ENCODE measurements at regions not wholly inside any gene's neighbourhood (a gene's known extent, or its start where the extent isn't known, plus 50 kb on each side); places are given as distances from the start of the nearest gene placed in this dataset.
"Not testable (repeated sequence)": the region's sequence is repeated elsewhere in the genome, so short reads cannot be mapped to it uniquely, and the experiment has no call there.

GRCh38 chr3:8313560-8314267 is 187.9 kb upstream of the LMCD1 start:
- H3K9ac ChIP-seq (ENCODE audit: insufficient read depth, low read length), result no peak overlapping the region
- H2AFZ ChIP-seq (ENCODE audit: low read length), result no peak overlapping the region
- no peaks in the 10 kb centered on the region for H3K36me3 ChIP-seq (ENCODE audit: control insufficient read depth, insufficient read depth, low read length)
- TF ChIP-seq EZH2 (IDR thresholded peaks at IDR 0.05; ENCODE audit: low read length, missing control alignments) (no peak), CTCF (conservative IDR thresholded peaks at IDR 0.05 in 1 of 2, IDR thresholded peaks at IDR 0.05 in 1 of 2; ENCODE audit: low read depth in 1 of 2, low read length in 2 of 2) (no peak)
- H3K79me2 ChIP-seq (ENCODE audit: control insufficient read depth, insufficient read depth, low read length), result no peaks in the 10 kb centered on the region
- DNase-seq (ENCODE audit: low read depth in 2 of 2), result no peak
- H3K27me3 ChIP-seq (ENCODE audit: control insufficient read depth, insufficient read depth, low read length), result no peaks in the 10 kb centered on the region
- no peaks in the 10 kb centered on the region for H4K20me1 ChIP-seq (ENCODE audit: control insufficient read depth, extremely low read depth, insufficient read depth, low read length)
- H3K4me3 ChIP-seq (replicated peaks in 1 of 4; ENCODE audit: control extremely low read depth in 1 of 4, insufficient read depth in 1 of 4, low read depth in 3 of 4, low read length in 4 of 4), result no peak overlapping the region
- peaks cover 2% of the 10 kb centered on the region for H3K4me1 ChIP-seq (ENCODE audit: control insufficient read depth, extremely low read depth, insufficient read depth, low read length)
- no peak overlapping the region for H3K4me2 ChIP-seq (ENCODE audit: extremely low read depth, insufficient read depth, low read length)
- no peaks in the 10 kb centered on the region for H3K9me3 ChIP-seq (ENCODE audit: control insufficient read depth, insufficient read depth, low read depth, low read length)
- H3K27ac ChIP-seq (ENCODE audit: insufficient read depth, low read length), result no peak overlapping the region

- not testable (repeated sequence) for H4K20me1 ChIP-seq (ENCODE audit: control insufficient read depth, extremely low read depth, insufficient read depth, low read length); H3K27me3 ChIP-seq (ENCODE audit: control insufficient read depth, insufficient read depth, low read length); H3K27ac ChIP-seq (ENCODE audit: insufficient read depth, low read length); H3K79me2 ChIP-seq (ENCODE audit: control insufficient read depth, insufficient read depth, low read length); H2AFZ ChIP-seq (ENCODE audit: low read length); DNase-seq (ENCODE audit: low read depth in 2 of 2); H3K4me1 ChIP-seq (ENCODE audit: control insufficient read depth, extremely low read depth, insufficient read depth, low read length); H3K4me2 ChIP-seq (ENCODE audit: extremely low read depth, insufficient read depth, low read length); H3K36me3 ChIP-seq (ENCODE audit: control insufficient read depth, insufficient read depth, low read length); H3K9ac ChIP-seq (ENCODE audit: insufficient read depth, low read length); H3K4me3 ChIP-seq (replicated peaks in 1 of 4; ENCODE audit: control extremely low read depth in 1 of 4, insufficient read depth in 1 of 4, low read depth in 3 of 4, low read length in 4 of 4); H3K9me3 ChIP-seq (ENCODE audit: control insufficient read depth, insufficient read depth, low read depth, low read length)
These were observed 186.1 kb upstream of the LMCD1 start for GRCh38 chr3:8315526-8315925.

GRCh38 chr3:8317661-8318649 is 183.7 kb upstream of the LMCD1 start:
- TF ChIP-seq EZH2 (IDR thresholded peaks at IDR 0.05; ENCODE audit: low read length, missing control alignments), result no peak
- TF ChIP-seq CTCF (conservative IDR thresholded peaks at IDR 0.05 in 1 of 2, IDR thresholded peaks at IDR 0.05 in 1 of 2; ENCODE audit: low read depth in 1 of 2, low read length in 2 of 2), result no peak
- no peaks in the 10 kb centered on the region for H3K27me3 ChIP-seq (ENCODE audit: control insufficient read depth, insufficient read depth, low read length)
- H3K4me3 ChIP-seq (replicated peaks in 1 of 4; ENCODE audit: control extremely low read depth in 1 of 4, insufficient read depth in 1 of 4, low read depth in 3 of 4, low read length in 4 of 4), result no peak overlapping the region
- H3K79me2 ChIP-seq (ENCODE audit: control insufficient read depth, insufficient read depth, low read length), result no peaks in the 10 kb centered on the region
- H3K4me1 ChIP-seq (ENCODE audit: control insufficient read depth, extremely low read depth, insufficient read depth, low read length), result peaks cover 7% of the 10 kb centered on the region
- H3K9ac ChIP-seq (ENCODE audit: insufficient read depth, low read length), result no peak overlapping the region
- H3K36me3 ChIP-seq (ENCODE audit: control insufficient read depth, insufficient read depth, low read length), result no peaks in the 10 kb centered on the region
- no peak overlapping the region for H3K27ac ChIP-seq (ENCODE audit: insufficient read depth, low read length)
- DNase-seq (ENCODE audit: low read depth in 2 of 2), result peak; percentile 40 to 50
- no peaks in the 10 kb centered on the region for H4K20me1 ChIP-seq (ENCODE audit: control insufficient read depth, extremely low read depth, insufficient read depth, low read length)
- no peak overlapping the region for H3K4me2 ChIP-seq (ENCODE audit: extremely low read depth, insufficient read depth, low read length)
- H3K9me3 ChIP-seq (ENCODE audit: control insufficient read depth, insufficient read depth, low read depth, low read length), result no peaks in the 10 kb centered on the region
- no peak overlapping the region for H2AFZ ChIP-seq (ENCODE audit: low read length)
